ENCODE measurements at regions not wholly inside any gene's neighbourhood (a gene's known extent, or its start where the extent isn't known, plus 50 kb on each side); places are given as distances from the start of the nearest gene placed in this dataset.

DNA sequence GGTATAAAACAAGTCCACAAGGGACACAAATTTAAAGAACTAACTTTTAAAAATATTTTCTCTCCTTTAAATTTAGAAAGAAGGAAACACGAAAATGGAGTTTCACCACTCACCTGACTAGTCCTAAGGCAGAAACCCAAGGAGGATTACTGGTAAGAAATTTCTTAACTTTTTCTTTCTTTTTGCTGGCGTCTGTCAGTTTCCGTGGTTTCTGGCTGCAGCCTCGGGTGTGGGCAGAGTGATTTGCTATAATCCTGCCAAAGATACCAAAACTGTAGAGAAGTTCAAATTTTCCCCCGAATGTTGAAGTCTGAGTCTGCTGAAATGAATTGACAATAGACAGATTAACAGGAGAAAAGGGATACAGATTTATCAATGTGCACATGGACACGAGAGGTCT is 843.6 kb upstream of the ALCAM start (continued):
- TF ChIP-seq, protein P1, sequence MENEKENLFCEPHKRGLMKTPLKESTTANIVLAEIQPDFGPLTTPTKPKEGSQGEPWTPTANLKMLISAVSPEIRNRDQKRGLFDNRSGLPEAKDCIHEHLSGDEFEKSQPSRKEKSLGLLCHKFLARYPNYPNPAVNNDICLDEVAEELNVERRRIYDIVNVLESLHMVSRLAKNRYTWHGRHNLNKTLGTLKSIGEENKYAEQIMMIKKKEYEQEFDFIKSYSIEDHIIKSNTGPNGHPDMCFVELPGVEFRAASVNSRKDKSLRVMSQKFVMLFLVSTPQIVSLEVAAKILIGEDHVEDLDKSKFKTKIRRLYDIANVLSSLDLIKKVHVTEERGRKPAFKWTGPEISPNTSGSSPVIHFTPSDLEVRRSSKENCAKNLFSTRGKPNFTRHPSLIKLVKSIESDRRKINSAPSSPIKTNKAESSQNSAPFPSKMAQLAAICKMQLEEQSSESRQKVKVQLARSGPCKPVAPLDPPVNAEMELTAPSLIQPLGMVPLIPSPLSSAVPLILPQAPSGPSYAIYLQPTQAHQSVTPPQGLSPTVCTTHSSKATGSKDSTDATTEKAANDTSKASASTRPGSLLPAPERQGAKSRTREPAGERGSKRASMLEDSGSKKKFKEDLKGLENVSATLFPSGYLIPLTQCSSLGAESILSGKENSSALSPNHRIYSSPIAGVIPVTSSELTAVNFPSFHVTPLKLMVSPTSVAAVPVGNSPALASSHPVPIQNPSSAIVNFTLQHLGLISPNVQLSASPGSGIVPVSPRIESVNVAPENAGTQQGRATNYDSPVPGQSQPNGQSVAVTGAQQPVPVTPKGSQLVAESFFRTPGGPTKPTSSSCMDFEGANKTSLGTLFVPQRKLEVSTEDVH (IDR thresholded peaks at IDR 0.05; ENCODE audit: low read depth, partially characterized antibody), result no peak
- TF ChIP-seq, protein P2, sequence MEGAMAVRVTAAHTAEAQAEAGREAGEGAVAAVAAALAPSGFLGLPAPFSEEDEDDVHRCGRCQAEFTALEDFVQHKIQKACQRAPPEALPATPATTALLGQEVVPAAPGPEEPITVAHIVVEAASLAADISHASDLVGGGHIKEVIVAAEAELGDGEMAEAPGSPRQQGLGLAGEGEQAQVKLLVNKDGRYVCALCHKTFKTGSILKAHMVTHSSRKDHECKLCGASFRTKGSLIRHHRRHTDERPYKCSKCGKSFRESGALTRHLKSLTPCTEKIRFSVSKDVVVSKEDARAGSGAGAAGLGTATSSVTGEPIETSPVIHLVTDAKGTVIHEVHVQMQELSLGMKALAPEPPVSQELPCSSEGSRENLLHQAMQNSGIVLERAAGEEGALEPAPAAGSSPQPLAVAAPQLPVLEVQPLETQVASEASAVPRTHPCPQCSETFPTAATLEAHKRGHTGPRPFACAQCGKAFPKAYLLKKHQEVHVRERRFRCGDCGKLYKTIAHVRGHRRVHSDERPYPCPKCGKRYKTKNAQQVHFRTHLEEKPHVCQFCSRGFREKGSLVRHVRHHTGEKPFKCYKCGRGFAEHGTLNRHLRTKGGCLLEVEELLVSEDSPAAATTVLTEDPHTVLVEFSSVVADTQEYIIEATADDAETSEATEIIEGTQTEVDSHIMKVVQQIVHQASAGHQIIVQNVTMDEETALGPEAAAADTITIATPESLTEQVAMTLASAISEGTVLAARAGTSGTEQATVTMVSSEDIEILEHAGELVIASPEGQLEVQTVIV (IDR thresholded peaks at IDR 0.05; ENCODE audit: borderline replicate concordance, partially characterized antibody), result no peak
- TF ChIP-seq GABPA (IDR thresholded peaks at IDR 0.05; ENCODE audit: low read depth) (no peak), HDAC6 (IDR thresholded peaks at IDR 0.05; ENCODE audit: unreplicated experiment) (no peak)

DNA sequence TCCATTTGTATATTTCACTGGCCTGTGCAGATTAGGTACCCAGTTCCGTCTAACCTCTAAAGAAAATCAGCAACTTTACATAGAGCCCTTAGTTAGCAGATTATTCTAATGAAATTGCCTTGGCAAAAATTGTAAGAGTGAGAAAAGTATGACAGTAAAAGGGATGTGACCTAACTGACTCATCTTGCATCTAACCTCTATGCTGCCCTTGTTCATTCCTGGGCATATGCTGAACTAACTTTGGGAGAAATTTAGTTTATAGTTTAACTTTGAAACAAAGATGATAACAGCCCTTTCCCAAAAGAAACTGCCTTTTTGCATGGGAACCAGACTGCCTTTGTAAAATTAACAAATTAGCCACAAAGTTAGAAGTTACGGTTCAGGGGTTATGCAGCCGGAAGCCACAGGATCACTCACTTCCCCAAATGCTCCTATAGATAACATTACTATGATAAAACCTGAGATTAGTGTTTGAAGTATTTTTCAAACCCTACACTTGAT is 839.8 kb upstream of the ALCAM start:
- ATAC-seq (peak; percentile 86), FAIRE-seq (no peak), DNase-seq (ENCODE audit: low read depth, low spot score) (peak; percentile 60)
- WGBS (ENCODE audit: insufficient coverage, insufficient replicate concordance, low lambda C conversion rate, missing lambda C conversion rate), result 0% methylated on average over 3 of the region's 3 CpGs
- H3K36me3 ChIP-seq (ENCODE audit: control insufficient read depth in 2 of 2, insufficient read depth in 2 of 2, low read length in 1 of 2), result no peaks in the 10 kb centered on the region
- H4K20me1 ChIP-seq (ENCODE audit: control insufficient read depth, insufficient read depth), result no peaks in the 10 kb centered on the region
- in situ Hi-C loops (cut with MboI) (no loop called here), intact Hi-C loops (cut with micrococcal nuclease; ENCODE audit: unreplicated experiment) (no loop called here)
- no TSS peak for BruUV-seq (replicated peaks)
- CTCF ChIA-PET, result no interaction called here
- H3K4me2 ChIP-seq (ENCODE audit: control insufficient read depth, insufficient read depth), result peak overlapping the region; percentile 85
- H2AFZ ChIP-seq (ENCODE audit: control insufficient read depth, low read depth, low read length), result peak overlapping the region; percentile 28; the same call in 1 of the 2 replicates
- H3K9me3 ChIP-seq (replicated peaks; ENCODE audit: control insufficient read depth, insufficient read depth, low read length), result no peaks in the 10 kb centered on the region; the same call in 1 of the 3 replicates
- peak overlapping the region; percentile 49 for H3K9ac ChIP-seq (ENCODE audit: control insufficient read depth, insufficient read depth, low read length)
- POLR2A ChIA-PET, result no interaction called here
- SMC1A ChIA-PET (ENCODE audit: uncharacterized antibody, unreplicated experiment), result interaction anchor here (0.7 to 1.5 kb wide), 2 partner anchors 10 to 29 kb away, joined by 3 read pairs; no protein-coding TSS in a partner anchor
- H3K27me3 ChIP-seq (replicated peaks in 1 of 2; ENCODE audit: control insufficient read depth in 2 of 2, insufficient read depth in 2 of 2, low read length in 1 of 2), result no peaks in the 10 kb centered on the region
- H3K4me1 ChIP-seq (ENCODE audit: control insufficient read depth, insufficient read depth, low read length), result peaks cover 16% of the 10 kb centered on the region
- peaks cover 4% of the 10 kb centered on the region; the same call in 1 of the 2 replicates for H3K79me2 ChIP-seq (ENCODE audit: control insufficient read depth, insufficient read depth, low read length)
- RAD21 ChIA-PET (ENCODE audit: unreplicated experiment), result no interaction called here
- H3K4me3 ChIP-seq, result peak overlapping the region; percentile 58; the same call in 1 of the 2 replicates
- H3K27ac ChIP-seq (ENCODE audit: control insufficient read depth, insufficient read depth), result peak overlapping the region; percentile 76
- peak; percentile 94 for TF ChIP-seq DPF2 (IDR thresholded peaks at IDR 0.05)
- TF ChIP-seq PAX5 (IDR thresholded peaks at IDR 0.05; ENCODE audit: borderline replicate concordance, low read depth, low read length), result peak; percentile 89
- peak; percentile 35 for TF ChIP-seq MEF2B (IDR thresholded peaks at IDR 0.05; ENCODE audit: partially characterized antibody, poor library complexity, severe bottlenecking)
- peak; percentile 79 to 88 for TF ChIP-seq IKZF2 (IDR thresholded peaks at IDR 0.05)
- TF ChIP-seq, protein P3, sequence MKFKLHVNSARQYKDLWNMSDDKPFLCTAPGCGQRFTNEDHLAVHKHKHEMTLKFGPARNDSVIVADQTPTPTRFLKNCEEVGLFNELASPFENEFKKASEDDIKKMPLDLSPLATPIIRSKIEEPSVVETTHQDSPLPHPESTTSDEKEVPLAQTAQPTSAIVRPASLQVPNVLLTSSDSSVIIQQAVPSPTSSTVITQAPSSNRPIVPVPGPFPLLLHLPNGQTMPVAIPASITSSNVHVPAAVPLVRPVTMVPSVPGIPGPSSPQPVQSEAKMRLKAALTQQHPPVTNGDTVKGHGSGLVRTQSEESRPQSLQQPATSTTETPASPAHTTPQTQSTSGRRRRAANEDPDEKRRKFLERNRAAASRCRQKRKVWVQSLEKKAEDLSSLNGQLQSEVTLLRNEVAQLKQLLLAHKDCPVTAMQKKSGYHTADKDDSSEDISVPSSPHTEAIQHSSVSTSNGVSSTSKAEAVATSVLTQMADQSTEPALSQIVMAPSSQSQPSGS (IDR thresholded peaks at IDR 0.05; ENCODE audit: low read length), result peak; percentile 69; the same call in 1 of the 2 replicates
- 0 out of 2 replicates have a peak, but pooled peaks have one; percentile 17 for TF ChIP-seq ATF7 (IDR thresholded peaks at IDR 0.05; ENCODE audit: low read depth)
- TF ChIP-seq NR2F1 (conservative IDR thresholded peaks at IDR 0.05), result peak; percentile 94; the same call in 1 of the 2 replicates
- 0 out of 2 replicates have a peak, but pooled peaks have one; percentile 60 for TF ChIP-seq IRF4 (IDR thresholded peaks at IDR 0.05; ENCODE audit: low read depth, low read length)
- TF ChIP-seq NFYA (IDR thresholded peaks at IDR 0.05; ENCODE audit: borderline replicate concordance, low read depth, low read length), result no peak
